ENCODE measurements at regions not wholly inside any gene's neighbourhood (a gene's known extent, or its start where the extent isn't known, plus 50 kb on each side); places are given as distances from the start of the nearest gene placed in this dataset.

- POLR2A ChIA-PET, result no interaction called here
- no peak for TF ChIP-seq CTCF (IDR thresholded peaks at IDR 0.05; ENCODE audit: insufficient read depth in 1 of 2, low read depth in 1 of 2, low read length in 1 of 2, severe bottlenecking in 1 of 2, unreplicated experiment in 1 of 2)
Measured at GRCh38 chr4:32735856-32736590, 2015.9 kb downstream of the PCDH7 start.

GRCh38 chr4:32744211-32744610 is 2024.0 kb downstream of the PCDH7 start:
- BruUV-seq (replicated peaks), result no TSS peak
- H3K36me3 Mint-ChIP-seq (ENCODE audit: insufficient read depth, unreplicated experiment), result no peaks in the 10 kb centered on the region
- no peak for TF ChIP-seq CTCF (IDR thresholded peaks at IDR 0.05; ENCODE audit: insufficient read depth in 1 of 2, low read depth in 1 of 2, low read length in 1 of 2, severe bottlenecking in 1 of 2, unreplicated experiment in 1 of 2)
- intact Hi-C loops (cut with micrococcal nuclease; ENCODE audit: unreplicated experiment), result no loop called here
- Histone ChIP-seq H3K4me1 (no peaks in the 10 kb centered on the region), H3K4me3 (ENCODE audit: low read depth, low read length) (no peak overlapping the region), H3K9me3 (no peaks in the 10 kb centered on the region), H3K27me3 (replicated peaks; ENCODE audit: control insufficient read depth, insufficient read depth, low read length) (no peaks in the 10 kb centered on the region), H3K36me3 (ENCODE audit: control insufficient read depth, insufficient read depth, low read length) (no peaks in the 10 kb centered on the region)
- H3K27ac Mint-ChIP-seq (ENCODE audit: unreplicated experiment), result no peak overlapping the region
- no peaks in the 10 kb centered on the region for H3K4me1 Mint-ChIP-seq (ENCODE audit: low read depth, unreplicated experiment)
- no peak for DNase-seq
- no peaks in the 10 kb centered on the region for H3K9me3 Mint-ChIP-seq (ENCODE audit: unreplicated experiment)
- no peak overlapping the region for H3K4me3 Mint-ChIP-seq (ENCODE audit: unreplicated experiment)
- CTCF ChIA-PET, result no interaction called here
- no peaks in the 10 kb centered on the region for H3K27me3 Mint-ChIP-seq (ENCODE audit: insufficient read depth, unreplicated experiment)
- POLR2A ChIA-PET, result no interaction called here

More at GRCh38 chr4:32735856-32736590, 2015.9 kb downstream of the PCDH7 start:
- Mint-ChIP-seq H3K27ac (ENCODE audit: unreplicated experiment) (no peak overlapping the region), H3K9me3 (ENCODE audit: unreplicated experiment) (no peaks in the 10 kb centered on the region), H3K36me3 (ENCODE audit: insufficient read depth, unreplicated experiment) (no peaks in the 10 kb centered on the region), H3K4me3 (ENCODE audit: unreplicated experiment) (no peak overlapping the region), H3K4me1 (ENCODE audit: low read depth, unreplicated experiment) (peaks cover 7% of the 10 kb centered on the region), H3K27me3 (ENCODE audit: insufficient read depth, unreplicated experiment) (no peaks in the 10 kb centered on the region)
- Histone ChIP-seq H3K36me3 (ENCODE audit: control insufficient read depth, insufficient read depth, low read length) (no peaks in the 10 kb centered on the region), H3K27me3 (replicated peaks; ENCODE audit: control insufficient read depth, insufficient read depth, low read length) (no peaks in the 10 kb centered on the region), H3K9me3 (no peaks in the 10 kb centered on the region), H3K4me3 (ENCODE audit: low read depth, low read length) (no peak overlapping the region), H3K4me1 (no peaks in the 10 kb centered on the region)
- BruUV-seq (replicated peaks), result no TSS peak
- CTCF ChIA-PET, result no interaction called here
- intact Hi-C loops (cut with micrococcal nuclease; ENCODE audit: unreplicated experiment), result no loop called here
- no peak for DNase-seq

GRCh38 chr4:32745351-32745750 is 2025.2 kb downstream of the PCDH7 start:
- ChIA-PET CTCF (no interaction called here), POLR2A (no interaction called here)
- no peaks in the 10 kb centered on the region for H3K9me3 Mint-ChIP-seq (ENCODE audit: unreplicated experiment)
- BruUV-seq (replicated peaks), result no TSS peak
- no peak overlapping the region for H3K4me3 ChIP-seq (ENCODE audit: low read depth, low read length)
- no peaks in the 10 kb centered on the region for H3K36me3 ChIP-seq (ENCODE audit: control insufficient read depth, insufficient read depth, low read length)
- no peaks in the 10 kb centered on the region for H3K9me3 ChIP-seq
- H3K4me1 Mint-ChIP-seq (ENCODE audit: low read depth, unreplicated experiment), result no peaks in the 10 kb centered on the region
- no peak overlapping the region for H3K4me3 Mint-ChIP-seq (ENCODE audit: unreplicated experiment)
- H3K27me3 ChIP-seq (replicated peaks; ENCODE audit: control insufficient read depth, insufficient read depth, low read length), result no peaks in the 10 kb centered on the region
- H3K27me3 Mint-ChIP-seq (ENCODE audit: insufficient read depth, unreplicated experiment), result no peaks in the 10 kb centered on the region
- no peak for TF ChIP-seq CTCF (IDR thresholded peaks at IDR 0.05; ENCODE audit: insufficient read depth in 1 of 2, low read depth in 1 of 2, low read length in 1 of 2, severe bottlenecking in 1 of 2, unreplicated experiment in 1 of 2)
- H3K27ac Mint-ChIP-seq (ENCODE audit: unreplicated experiment), result no peak overlapping the region
- no peaks in the 10 kb centered on the region for H3K36me3 Mint-ChIP-seq (ENCODE audit: insufficient read depth, unreplicated experiment)
- H3K4me1 ChIP-seq, result no peaks in the 10 kb centered on the region
- intact Hi-C loops (cut with micrococcal nuclease; ENCODE audit: unreplicated experiment), result no loop called here
- DNase-seq, result no peak

Measured in Caco-2 (cell line).